ENCODE measurements at regions not wholly inside any gene's neighbourhood (a gene's known extent, or its start where the extent isn't known, plus 50 kb on each side); places are given as distances from the start of the nearest gene placed in this dataset.

- H3K4me1 ChIP-seq (ENCODE audit: insufficient read depth), result no peaks in the 10 kb centered on the region
- H3F3A ChIP-seq (replicated peaks; ENCODE audit: low read depth), result no peaks in the 10 kb centered on the region
- H3K27me3 ChIP-seq (ENCODE audit: insufficient read depth), result no peaks in the 10 kb centered on the region
- H4K20me1 ChIP-seq (replicated peaks; ENCODE audit: insufficient read depth), result no peaks in the 10 kb centered on the region
- H3K9me2 ChIP-seq (ENCODE audit: insufficient read depth), result peaks cover 17% of the 10 kb centered on the region; the same call in 1 of the 2 replicates
- H2AFZ ChIP-seq, result no peak overlapping the region
- Mint-ChIP-seq H3K4me3 (no peak overlapping the region), H3K27ac (no peak overlapping the region), H3K4me1 (no peaks in the 10 kb centered on the region), H3K36me3 (ENCODE audit: low read depth) (no peaks in the 10 kb centered on the region), H3K9me3 (no peaks in the 10 kb centered on the region), H3K27me3 (ENCODE audit: insufficient read depth, low read depth, poor library complexity) (no peaks in the 10 kb centered on the region)
- no peak overlapping the region for H3K4me3 ChIP-seq
- no peaks in the 10 kb centered on the region for H3K36me3 ChIP-seq (ENCODE audit: insufficient read depth)
- ATAC-seq, result no peak
- DNase-seq (ENCODE audit: low spot score), result no peak
- TF ChIP-seq ZNF114 (CRISPR knock-in tag; IDR thresholded peaks at IDR 0.05) (no peak), REST (IDR thresholded peaks at IDR 0.05; ENCODE audit: unreplicated experiment) (no peak), POLR2AphosphoS5 (IDR thresholded peaks at IDR 0.05; ENCODE audit: low read depth) (no peak), ZNF331 (CRISPR knock-in tag; IDR thresholded peaks at IDR 0.05; ENCODE audit: low read depth) (no peak), NANOG (IDR thresholded peaks at IDR 0.05; ENCODE audit: borderline replicate concordance) (no peak), ZNF462 (CRISPR knock-in tag; IDR thresholded peaks at IDR 0.05) (no peak), EZH2phosphoT487 (IDR thresholded peaks at IDR 0.05; ENCODE audit: unreplicated experiment) (no peak), JUNB (IDR thresholded peaks at IDR 0.05; ENCODE audit: unreplicated experiment) (no peak), CTCF (conservative IDR thresholded peaks at IDR 0.05; ENCODE audit: low read depth in 2 of 2) (no peak), CREB1 (CRISPR knock-in tag; IDR thresholded peaks at IDR 0.05; ENCODE audit: low read depth) (no peak), STAT1 (IDR thresholded peaks at IDR 0.05; ENCODE audit: unreplicated experiment) (no peak), EZH2 (IDR thresholded peaks at IDR 0.05; ENCODE audit: low read depth, unreplicated experiment) (no peak), ETS1 (IDR thresholded peaks at IDR 0.05) (no peak)
- no peak overlapping the region for H3K4me2 ChIP-seq
- H3K79me2 ChIP-seq (replicated peaks; ENCODE audit: insufficient read depth), result no peaks in the 10 kb centered on the region
- H3K27ac ChIP-seq (ENCODE audit: low read depth), result no peak overlapping the region
Measured at GRCh38 chr10:5274795-5275194, 78.2 kb downstream of the AKR1C4 start.
